ENCODE measurements at regions not wholly inside any gene's neighbourhood (a gene's known extent, or its start where the extent isn't known, plus 50 kb on each side); places are given as distances from the start of the nearest gene placed in this dataset.
"Not testable (repeated sequence)": the region's sequence is repeated elsewhere in the genome, so short reads cannot be mapped to it uniquely, and the experiment has no call there.

DNA sequence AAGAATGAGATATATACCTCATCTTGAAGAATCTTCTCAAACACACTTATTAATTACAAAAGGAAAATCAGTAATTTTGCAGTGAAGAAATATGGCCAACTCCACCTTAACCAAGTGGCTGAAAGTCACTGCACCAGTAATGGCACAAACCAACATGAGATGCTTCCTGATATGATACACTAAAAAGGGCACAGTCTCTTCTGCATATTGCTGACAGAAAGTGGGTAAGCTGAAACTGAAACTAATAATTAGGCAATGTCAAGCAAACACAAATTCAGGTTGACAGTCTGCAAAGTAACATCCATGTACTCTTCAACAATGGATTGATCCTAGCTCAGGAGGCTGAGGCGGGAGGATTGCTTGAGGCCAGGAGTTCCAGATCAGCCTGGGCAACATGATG lies 56.1 kb downstream of the ZNF22 start:
- DNase-seq: not testable (repeated sequence)

DNA sequence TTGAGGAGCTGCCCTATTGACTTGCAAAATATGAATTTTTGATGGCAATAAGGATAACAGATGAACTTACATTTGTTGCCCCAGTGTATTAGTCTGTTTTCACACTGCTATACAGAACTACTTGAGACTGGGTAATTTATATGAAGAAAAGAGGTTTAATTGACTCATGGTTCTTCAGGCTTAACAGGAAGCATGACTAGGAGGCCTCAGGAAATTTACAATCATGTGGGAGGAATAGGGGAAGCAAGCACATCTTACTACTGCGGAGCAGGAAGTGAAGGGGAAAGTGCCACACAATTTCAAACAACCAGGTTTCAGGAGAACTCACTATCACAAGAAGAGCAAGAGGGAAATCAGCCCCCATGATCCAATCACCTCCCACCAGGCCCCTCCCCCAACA lies 57.9 kb downstream of the ZNF22 start:
- DNase-seq: no peak

DNA sequence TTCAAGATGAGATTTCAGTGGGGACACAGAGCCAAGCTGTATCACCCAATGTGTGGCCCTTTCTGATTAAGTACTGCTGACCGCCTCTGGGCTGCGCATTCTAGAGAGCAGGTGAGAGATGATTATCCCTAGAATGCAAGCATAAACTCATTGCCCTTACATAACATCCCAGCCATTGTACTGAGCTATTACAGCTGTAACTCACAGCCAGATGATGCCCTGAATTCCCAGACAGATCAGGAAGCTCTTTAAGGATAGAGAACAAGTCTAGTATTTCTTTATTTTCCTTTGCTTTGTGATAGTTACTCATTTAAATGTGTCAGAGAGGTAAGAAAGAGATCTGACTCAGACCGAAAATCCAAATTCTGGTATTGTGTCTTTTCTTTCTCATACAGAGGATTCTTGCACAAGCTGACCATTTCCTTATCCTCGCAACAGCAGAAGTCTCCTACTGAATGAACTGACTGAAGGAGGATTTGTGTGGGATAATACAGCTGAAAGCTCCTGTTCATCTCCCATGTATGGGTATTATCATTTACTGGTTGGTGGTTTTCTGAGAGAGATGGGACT lies 58.4 kb downstream of the ZNF22 start:
- DNase-seq: no peak

DNA sequence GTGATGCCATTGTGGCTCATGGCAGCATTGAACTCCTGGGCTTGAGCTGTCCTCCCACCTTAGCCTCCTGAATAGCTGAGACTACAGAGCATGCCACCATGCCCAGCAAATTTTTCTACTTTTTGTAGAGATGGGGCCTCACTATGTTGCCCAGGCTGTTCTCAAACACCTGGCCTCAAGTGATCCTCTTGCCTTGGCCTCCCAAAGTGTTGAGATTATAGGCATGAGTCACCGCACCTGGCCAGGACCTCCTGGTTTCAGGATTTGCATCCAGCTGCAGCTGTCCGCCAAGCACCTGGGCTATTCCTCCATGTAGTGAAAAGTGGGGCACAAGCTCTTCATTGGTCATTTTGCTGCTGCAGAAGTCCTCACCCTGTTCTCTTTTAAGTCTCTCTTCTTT lies 58.9 kb downstream of the ZNF22 start:
- DNase-seq: no peak

DNA sequence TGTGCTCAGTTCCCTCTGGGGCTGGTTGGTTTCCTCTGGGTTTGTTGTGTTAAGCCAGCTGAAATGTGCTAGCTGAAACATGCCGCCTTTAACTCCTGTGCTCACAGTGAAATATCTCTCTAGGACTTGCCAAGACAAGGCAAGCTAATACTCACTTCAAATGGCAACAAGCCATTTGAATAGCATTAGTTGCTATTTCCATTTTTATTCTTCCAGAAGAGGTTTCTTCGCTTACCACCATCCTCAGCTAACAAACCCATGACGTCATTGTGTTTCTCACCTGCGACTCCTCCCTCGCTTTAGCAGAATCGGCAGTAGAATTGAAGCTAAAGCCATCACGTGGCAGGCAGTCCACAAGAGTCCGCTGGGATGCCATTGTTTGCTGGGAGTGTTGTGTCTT lies 61.3 kb downstream of the ZNF22 start:
- DNase-seq: no peak

DNA sequence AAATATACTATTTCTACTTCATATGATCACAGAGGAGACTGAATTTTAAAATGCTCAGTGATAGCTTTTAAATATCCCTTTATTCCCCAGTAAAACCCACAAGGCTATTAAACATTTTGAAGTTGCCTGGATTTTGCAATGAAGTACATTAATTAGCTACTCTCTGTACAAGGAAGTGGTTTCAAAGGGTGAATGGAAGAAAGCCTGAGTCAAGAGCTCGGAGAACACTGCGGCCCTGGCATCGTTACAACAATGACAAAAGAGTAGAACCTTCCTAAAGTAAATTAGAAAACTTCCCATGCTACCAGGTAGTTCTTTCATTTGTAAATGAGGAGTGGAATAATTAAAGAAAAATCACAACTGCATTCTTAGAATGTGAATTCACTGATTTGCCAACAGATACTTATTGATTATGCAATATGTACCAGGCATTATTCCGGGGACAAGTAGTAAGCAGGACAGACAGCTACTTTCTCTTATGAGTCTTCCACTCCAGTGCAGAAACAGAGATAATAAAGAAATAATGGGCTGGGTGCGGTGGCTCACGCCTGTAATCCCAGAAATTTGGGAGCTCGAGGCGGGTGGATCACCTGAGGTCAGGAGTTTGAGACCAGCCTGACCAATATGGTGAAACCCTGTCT lies 63.0 kb downstream of the ZNF22 start:
- DNase-seq: no peak

DNA sequence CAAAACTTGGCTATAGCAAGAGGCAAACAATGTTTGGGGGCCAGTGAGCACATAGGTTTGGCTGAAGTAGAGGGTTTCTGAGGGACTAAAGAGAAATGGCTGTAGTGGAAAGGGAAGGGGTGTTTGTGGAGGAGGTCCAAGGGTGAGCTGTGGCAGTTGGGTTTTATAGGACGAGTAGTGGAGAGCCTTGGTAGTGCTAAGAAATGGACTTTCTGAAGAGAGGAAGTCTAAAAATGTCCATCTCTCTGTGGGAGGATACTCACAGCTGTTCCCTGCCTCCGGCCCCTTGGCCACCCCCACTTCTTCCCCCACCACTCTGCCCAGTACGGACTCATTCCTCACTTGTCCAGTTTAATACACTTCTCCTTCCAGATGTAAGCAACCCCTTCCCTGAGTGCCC lies 64.3 kb downstream of the ZNF22 start:
- no peak for DNase-seq

DNA sequence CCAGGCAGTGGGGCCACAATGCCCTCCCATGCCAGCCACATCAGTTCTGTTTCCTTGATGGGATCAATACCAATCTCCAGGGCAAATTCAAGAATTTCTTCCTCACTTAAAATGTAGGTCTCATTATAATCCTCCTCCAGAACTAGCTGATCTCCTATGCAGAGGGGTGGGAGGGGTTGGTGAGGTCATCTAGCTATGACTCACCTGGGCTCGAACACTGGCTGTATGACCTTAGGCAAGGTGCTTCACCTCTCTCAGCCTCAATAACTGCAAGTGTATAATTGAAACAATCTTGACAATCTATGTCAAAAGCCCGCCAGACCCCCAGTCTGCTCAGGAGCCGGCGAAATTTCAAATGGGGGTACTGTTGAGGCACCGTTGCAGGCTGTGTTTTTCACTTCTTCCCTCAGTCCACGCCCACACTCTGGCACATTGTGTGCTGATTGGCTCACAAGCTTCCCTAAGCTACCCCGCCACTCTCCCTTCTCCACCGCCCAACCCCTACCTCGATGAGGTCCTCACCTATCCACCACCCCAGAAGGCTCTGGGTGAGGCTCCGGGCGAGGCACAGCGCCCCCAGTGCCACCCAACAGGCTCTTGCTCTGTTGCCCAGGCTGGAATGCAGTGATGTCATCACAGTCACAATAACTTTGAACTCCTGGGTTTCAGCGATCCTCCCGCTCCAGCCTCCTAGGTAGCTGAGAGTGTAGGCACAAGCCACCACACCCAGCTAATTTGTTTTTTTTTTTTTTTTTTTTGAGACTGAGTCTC lies 70.5 kb downstream of the ZNF22 start:
- no peak for DNase-seq

DNA sequence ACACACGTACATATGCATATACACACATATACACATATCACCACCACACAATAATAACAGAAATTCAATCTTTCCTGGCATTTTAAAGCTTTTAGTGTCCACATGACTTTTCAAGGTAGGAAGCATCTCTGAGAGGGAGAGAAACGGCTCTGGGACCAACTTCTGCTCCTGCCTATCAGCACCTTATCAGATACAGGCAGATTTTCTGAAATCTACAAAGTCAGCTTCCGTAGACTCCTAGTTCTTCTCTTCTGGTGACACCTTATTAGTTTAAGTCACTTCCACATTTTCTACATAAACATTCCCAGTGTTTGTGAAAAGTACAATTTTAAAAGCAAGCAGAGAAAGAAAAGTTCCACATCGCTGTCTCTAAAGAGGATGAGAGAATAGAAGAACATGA lies 74.5 kb downstream of the ZNF22 start:
- DNase-seq: no peak

DNA sequence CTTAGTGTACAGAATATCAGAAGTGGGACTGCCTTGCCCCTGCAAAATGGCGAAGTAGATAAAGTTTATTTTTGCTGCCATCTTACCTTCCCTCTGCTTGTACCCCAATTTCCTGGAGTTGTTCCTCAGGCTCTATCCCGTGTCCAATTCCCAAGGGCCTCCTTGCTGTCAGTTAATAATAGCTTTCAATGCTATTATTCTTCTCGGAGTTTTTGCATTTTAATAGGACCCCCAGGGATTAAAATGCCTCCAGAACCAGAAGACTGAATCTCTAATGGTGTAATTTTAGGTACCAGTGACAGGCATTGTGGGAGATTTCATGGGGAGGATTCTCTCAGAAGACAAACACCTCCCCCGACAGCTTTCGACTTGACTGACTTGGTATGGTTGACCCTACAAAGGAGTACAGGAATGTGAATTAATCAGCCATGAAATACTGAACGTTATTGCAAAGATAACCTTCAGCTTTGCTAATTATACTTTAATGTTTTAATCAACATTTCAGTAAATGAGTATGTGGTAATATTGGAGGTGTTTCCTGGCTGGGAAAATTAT lies 75.2 kb downstream of the ZNF22 start:
- DNase-seq: no peak

DNA sequence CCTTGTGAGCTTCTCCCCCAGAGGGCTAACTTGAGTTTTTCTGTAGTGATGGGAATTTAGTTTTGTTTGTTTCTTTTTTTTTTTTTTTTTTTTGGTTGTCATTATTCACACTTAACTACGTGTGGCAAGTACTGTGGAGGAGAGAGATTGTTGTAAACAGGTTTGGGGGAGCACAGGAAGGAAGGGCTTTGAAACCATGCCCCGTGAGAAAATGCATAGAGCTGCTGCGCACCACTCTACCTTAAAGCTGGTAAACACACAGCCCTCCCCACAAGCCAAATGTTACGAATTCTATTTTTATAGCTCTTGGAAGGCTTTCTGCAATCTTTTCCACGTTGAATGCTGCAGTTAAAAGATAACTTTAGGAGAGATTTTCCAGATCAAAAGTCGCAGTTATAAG lies 76.2 kb downstream of the ZNF22 start:
- DNase-seq: no peak

DNA sequence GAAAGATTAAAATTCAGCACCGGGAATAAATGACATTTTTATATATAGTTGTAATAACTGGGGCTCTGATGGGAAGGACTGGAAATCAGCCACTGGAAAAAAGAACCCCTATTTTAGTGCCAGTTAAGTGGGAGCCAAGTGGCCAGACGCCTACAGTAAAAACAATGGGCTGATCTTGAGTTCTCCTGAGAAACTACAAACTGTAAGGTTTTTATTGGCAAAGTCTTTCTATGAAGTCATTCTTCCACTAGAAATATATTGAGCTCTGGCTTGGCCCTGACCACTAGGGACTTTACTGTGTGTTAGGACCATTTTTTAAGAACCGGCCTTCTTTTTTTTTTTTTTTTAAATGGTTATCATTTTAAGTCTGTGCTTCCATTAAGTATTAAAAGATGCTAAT lies 79.6 kb downstream of the ZNF22 start:
- no peak for DNase-seq

DNA sequence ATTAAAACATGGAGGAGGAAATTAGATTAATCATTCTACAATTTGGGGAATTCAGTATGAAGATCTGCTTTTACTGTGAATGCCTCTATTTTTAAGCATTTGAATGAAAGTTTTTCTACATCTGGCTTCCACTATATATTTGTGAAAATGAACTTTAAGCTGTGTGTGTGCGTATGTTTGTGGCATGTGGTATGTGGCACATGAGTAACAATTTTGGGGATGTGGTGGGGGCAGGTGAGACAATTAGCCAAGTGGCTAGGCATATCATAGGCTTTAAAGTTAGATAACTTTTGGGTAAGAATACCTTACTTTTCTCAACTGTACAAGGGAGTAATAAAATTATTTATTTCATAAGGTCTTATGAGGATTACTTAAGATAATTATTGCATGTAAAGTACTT lies 81.5 kb downstream of the ZNF22 start:
- no peak for DNase-seq

DNA sequence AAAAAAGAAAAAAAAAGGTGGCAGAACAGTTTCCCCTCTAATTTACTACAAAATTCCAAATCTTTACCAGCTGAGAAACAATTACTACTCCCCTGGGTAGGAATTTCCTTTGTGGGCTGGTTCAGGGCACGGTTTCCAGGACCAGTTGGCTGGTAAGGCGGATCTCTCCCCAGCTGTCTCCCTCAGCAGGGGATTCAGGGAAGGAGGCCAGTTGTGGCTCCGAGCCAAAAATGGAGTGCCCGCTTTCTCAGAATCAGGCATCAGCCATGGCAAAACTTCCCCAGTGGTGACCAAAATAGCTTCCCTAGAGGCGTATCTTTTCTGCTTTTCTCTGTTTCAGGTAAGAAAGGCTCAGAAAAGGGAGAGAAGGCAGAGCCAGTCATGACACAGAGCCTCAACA lies 91.2 kb downstream of the ZNF22 start:
- DNase-seq: no peak

DNA sequence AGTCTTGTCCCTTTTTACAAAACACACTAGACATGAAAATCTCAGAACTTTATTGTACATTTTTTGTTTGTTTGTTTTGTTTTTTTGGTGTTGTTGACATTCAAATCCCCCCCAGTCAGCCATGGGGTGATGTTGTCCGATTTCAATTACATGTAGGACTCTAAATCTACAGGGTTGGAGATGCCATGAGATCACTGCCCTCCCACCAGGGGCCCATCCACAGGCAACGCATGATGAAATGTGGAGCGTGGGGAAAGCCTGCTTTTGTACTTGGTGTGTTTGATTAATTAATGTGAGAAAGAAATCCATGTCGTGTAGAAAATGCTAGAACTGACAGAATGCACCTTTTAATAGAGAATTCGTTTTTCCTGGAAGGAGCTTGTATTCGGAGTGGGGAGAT lies 93.2 kb downstream of the ZNF22 start:
- DNase-seq: no peak

DNA sequence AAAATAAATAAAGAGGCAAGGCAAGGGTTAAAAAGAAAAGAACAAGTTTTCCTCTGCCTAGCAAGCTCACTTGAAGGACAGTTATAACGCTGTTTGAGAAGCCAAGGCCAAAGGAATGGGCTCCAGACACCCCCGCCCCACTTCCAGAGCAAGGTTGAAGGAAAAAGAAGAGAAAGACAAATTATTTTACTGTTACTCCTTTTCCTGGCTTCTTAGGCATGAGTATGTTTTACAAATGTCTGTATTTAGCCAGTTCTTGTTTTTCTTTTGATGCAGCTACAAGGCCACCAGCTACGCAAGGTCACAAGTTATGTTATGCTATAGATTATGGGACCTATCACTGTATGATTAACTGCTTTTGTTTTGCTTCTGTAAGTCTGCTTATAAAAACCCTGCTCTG lies 94.6 kb downstream of the ZNF22 start:
- no peak for DNase-seq

DNA sequence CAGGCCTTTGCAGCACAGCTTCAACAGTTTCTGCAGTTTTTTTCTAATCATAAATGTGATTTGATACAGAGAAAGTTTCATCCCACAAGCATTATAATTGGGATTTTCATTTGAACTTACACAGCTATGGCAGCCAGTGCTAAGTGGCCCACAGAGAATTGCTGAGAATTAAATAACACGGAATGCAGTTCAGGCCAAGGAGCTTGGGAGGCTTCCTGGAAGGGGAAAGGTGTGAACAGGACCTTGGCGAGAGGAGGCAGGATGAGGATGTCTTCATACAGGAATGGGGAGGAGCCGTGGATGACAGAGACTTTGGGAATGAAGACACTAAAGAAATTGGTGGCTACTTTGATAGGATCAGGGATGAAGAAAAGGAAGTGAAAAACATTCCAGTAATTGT lies 95.3 kb downstream of the ZNF22 start:
- DNase-seq: no peak

DNA sequence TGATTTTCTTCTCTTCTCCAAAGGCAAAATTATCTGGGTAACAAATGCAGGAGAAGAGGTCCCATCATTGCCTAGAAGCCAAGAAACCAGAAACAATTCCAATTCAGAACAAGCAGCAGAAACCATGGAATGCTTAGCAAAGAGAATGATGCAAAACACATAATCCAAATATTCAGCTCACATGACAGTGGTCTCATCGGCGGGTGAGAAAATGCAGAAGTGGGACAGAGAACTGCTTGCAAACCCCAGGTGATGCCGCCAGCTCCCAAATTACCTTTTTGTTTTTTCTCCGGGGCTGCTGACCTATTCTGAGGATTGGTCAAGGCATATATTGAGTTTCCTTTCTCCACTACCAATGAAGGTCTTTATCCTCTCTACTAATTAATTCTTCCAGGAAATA lies 99.7 kb downstream of the ZNF22 start:
- DNase-seq: no peak

DNA sequence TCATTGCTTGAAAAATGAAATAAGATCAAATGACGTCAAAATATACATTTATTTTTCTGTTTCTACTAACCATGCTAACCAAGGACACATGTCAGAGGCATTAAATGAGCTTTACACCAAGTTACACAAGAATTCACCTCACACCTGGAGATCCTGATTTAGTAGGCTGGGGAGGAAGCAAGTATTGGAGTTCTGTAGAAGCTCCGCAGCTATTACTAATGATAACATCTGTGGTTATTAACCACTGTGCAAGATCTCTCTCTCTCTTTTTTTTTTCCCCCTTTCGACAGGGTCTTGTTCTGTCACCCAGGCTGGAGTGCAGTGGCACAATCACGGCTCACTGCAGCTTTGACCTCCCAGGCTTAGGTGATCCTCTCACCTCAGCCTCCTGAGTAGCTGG lies 104.0 kb downstream of the ZNF22 start:
- DNase-seq: no peak

DNA sequence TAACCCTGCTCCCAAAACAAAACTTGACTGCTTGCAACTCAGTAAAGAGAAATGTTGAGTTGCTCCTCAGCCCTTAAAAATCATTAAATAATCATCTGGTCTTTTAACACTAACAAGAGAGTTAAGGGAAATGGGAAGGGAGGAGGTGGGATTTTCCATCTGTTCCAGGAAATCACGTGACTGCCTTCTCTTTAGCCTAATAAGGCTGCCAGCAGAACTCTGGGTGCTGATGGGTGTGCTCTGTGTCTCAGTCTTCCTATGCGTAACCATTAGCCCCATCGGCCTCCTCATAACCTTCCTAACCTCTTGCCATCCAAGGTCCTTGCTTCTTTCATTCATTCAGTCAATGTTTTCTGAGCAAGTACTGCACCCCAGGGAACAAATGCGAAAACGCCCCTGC lies 104.6 kb downstream of the ZNF22 start:
- not testable (repeated sequence) for DNase-seq

DNA sequence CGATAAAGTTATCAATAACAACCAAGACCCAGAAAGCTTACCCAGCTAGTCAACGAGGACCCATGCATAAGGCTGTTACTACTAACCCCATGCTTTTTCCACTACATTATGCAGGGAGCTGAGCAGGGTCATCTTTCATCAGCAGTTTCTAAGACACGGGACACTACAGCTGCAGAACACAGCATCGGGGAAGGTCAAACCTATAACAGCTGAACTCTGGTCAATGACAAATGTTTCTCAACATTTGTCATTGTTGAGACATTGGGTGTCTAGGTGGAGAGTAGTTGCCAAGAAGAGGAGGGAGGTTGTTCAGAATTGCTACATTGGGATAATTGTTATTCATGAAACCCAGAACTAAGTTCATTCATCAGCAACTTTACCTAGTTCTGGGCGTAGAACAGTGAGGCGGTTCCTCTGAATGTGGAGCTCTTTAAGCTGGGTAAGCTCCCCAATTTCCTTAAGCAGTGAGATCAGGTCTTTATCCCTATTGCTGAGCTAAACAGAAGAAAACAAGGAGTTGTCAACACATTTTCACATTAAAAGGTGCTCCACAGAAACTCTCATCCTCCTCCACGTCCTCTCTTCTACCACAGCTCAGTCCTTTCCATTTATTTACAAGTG lies 105.6 kb downstream of the ZNF22 start:
- DNase-seq: no peak

DNA sequence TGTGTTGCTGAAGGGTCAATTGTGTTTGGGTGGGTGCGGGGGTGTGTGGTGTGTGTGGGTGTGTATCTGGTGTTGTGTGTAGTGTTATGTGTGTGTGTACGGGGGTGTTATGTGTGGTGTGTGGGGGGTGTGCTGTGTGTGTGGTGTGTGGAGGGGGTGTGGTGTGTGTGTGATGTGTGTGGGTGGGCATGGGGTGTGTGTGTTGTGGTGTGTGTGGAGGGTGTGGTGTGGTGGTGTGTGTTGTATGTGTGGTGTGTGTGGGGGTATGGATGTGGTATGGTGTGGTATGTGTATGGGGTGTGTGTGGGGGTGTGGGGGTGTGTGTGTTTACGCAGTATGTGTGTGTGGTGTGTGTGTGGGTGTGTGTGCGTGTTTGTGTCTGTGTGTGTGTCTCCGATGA lies 110.8 kb downstream of the ZNF22 start:
- DNase-seq: no peak

DNA sequence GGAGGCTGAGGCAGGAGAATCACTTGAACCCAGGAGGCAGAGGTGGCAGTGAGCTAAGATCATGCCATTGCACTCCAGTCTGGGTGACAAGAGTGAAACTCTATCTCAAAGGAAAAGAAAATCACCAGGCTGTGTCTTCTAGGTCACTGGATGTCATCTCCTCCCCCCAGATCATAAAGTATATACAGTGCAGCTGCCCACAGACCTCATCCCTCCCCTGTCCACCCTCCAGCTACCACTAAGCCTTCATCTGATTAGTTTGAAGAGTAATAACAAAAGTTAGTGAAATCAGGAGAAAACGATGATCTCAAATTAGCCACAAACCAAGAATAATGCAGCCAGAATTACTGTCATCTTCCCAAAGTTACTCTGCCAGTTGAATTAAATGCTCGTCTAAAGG lies 117.2 kb downstream of the ZNF22 start:
- DNase-seq: not testable (repeated sequence)

DNA sequence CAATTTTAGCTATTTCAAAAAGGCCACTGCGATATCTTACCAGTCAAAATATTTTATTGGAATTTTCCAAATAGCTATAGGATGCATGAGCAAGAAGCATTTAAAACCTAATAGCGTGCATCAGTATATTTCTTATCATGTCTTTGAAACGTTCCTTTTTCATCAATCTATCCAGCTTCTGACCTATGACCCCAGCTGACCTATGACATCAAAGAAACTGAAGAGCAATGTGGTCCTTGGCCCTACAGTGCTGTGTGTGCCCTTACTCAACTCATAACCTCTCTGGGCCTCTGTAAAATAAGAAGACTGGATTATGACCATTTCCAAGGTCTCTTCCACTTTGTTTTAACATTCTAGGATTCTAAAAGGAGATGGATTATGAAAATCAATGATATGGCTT lies 118.2 kb downstream of the ZNF22 start:
- DNase-seq: no peak
